Peyer's patch (tissue), 4 donors: ENCODE measurements at regions not wholly inside any gene's neighbourhood (a gene's known extent, or its start where the extent isn't known, plus 50 kb on each side); places are given as distances from the start of the nearest gene placed in this dataset.

Experiments
- DNase-seq, 3 donors: peaks; one replicate each; pipeline ENCODE4 v3.0.0-alpha.2; 2017 to 2019
- H3K27ac ChIP-seq, 4 donors: fragments of 200-600 bp; sonication (generic); one replicate each; pipeline ENCODE4 v1.5.1; 2016 to 2019
- H3K27me3 ChIP-seq, 2 donors: fragments of 200-600 bp; sonication (generic); one replicate each; pipeline ENCODE4 v1.5.1; 2019
- H3K36me3 ChIP-seq, 3 donors: fragments of 200-600 bp; sonication (generic); one replicate each; pipeline ENCODE4 v1.5.1; 2016 to 2019
- H3K4me1 ChIP-seq, 4 donors: fragments of 200-600 bp; sonication (generic); one replicate each; pipeline ENCODE4 v1.5.1; 2016 to 2019
- H3K4me3 ChIP-seq, 4 donors: fragments of 200-600 bp; sonication (generic); 1 replicate in 3 of 4; 2 replicates in 1 of 4; pipeline ENCODE4 v1.5.1; 2016 to 2019; ENCODE audit warnings: mild to moderate bottlenecking in 1 of 4
- H3K9me3 ChIP-seq, 4 donors: fragments of 200-600 bp; sonication (generic); one replicate each; pipeline ENCODE4 v1.5.1; 2016 to 2019; ENCODE audit warnings: mild to moderate bottlenecking in 1 of 4
- POLR2A ChIP-seq, 2 donors: fragments of 450-650 bp; IDR thresholded peaks; one replicate each; pipeline ENCODE4 v1.5.1; 2017; ENCODE audit warnings: antibody characterized with exemption in 2 of 2, mild to moderate bottlenecking in 2 of 2, moderate library complexity in 2 of 2
- TF ChIP-seq, protein P1 (sequence below), 6 experiments: fragments of 450-650 bp in 4 of 6; fragments of 200-600 bp in 2 of 6; sonication (generic) in 1 of 6; IDR thresholded peaks; one replicate each; pipeline ENCODE4 v1.5.1; 2017 to 2019; ENCODE audit warnings: antibody characterized with exemption in 6 of 6, mild to moderate bottlenecking in 3 of 6, moderate library complexity in 1 of 6

DNA sequence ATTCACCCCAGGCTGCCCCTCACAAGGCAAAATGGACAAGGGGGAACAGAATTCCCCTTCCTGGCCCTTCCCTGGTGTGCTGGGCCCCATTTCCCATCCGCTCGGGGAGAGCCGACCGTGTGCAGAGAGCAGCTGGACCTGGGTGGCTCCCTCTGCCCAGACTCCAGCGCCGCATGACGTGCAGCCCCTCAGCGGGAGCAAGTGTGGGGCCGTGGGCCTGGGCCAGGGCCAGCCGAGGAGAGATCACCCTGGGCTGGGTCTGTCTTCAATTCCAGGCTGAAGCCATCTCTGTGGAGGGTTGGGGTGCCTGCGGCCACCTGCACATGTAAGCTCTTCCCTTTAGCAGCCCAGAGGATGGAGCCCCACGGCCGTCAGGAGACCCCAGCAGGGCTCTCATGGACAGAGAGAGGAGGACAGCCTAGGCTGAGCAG, 241.8 kb downstream of the TTLL2 start:
- TF ChIP-seq, protein P1, sequence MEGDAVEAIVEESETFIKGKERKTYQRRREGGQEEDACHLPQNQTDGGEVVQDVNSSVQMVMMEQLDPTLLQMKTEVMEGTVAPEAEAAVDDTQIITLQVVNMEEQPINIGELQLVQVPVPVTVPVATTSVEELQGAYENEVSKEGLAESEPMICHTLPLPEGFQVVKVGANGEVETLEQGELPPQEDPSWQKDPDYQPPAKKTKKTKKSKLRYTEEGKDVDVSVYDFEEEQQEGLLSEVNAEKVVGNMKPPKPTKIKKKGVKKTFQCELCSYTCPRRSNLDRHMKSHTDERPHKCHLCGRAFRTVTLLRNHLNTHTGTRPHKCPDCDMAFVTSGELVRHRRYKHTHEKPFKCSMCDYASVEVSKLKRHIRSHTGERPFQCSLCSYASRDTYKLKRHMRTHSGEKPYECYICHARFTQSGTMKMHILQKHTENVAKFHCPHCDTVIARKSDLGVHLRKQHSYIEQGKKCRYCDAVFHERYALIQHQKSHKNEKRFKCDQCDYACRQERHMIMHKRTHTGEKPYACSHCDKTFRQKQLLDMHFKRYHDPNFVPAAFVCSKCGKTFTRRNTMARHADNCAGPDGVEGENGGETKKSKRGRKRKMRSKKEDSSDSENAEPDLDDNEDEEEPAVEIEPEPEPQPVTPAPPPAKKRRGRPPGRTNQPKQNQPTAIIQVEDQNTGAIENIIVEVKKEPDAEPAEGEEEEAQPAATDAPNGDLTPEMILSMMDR (IDR thresholded peaks at IDR 0.05) = no peak
- Histone ChIP-seq H3K9me3 (no peaks in the 10 kb centered on the region), H3K27ac (no peak overlapping the region), H3K4me3 (no peak overlapping the region), H3K27me3 (no peaks in the 10 kb centered on the region), H3K4me1 (peaks cover 0 to 5% (median 0%) of the 10 kb centered on the region in 4 donors), H3K36me3 (no peaks in the 10 kb centered on the region)
- DNase-seq = peak in 2 of 3 donors; percentile 5 to 48

DNA sequence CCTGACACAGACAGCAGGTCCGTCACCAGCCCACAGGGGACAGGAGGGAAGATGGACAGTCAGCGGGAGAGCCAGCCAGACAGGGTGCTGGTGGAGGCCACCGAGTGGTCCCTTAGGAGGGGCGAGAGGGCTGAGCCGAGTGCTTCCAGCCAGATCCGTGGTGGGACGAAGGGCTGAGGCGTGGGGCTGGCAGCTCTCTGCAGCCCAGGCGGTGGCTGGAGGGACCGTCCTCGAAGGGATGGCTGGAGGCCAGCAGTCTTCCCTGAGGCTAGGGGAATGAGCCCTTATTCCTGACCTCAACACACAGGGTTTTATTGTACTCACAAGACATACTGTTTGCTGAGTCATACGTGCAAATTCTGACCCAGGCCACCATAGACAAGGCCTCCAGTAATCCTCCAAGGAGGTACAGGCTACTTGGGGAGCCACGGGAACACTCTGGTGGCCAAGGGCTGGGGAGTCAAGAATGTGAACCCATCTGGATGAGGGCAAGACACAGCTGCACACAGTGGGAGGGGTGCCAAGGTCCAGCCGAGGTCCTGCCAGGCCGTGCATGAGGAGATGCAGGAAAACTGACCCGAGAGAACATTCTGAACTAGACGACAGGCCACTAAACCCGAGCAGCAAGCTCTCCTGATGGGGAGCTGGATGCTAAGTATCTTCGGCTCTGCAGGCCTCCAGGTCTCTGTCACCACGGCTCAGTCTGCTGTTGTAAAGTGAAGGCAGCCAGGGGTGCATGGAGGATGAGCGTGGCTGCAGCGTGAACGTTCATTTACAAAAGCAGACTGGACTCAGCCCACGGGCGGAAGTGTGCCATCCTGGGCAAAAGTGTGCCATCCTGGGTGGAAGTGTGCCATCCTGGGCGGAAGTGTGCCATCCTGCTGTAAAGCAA, 242.5 kb downstream of the TTLL2 start:
- peaks cover 0 to 5% (median 0%) of the 10 kb centered on the region in 4 donors for H3K4me1 ChIP-seq
- no peaks in the 10 kb centered on the region for H3K36me3 ChIP-seq
- no peak overlapping the region for H3K27ac ChIP-seq
- no peaks in the 10 kb centered on the region for H3K27me3 ChIP-seq
- H3K9me3 ChIP-seq = no peaks in the 10 kb centered on the region
- H3K4me3 ChIP-seq = no peak overlapping the region
- TF ChIP-seq POLR2A (IDR thresholded peaks at IDR 0.05) = no peak
- peak in 2 of 3 donors; percentile 3 to 44 for DNase-seq

DNA sequence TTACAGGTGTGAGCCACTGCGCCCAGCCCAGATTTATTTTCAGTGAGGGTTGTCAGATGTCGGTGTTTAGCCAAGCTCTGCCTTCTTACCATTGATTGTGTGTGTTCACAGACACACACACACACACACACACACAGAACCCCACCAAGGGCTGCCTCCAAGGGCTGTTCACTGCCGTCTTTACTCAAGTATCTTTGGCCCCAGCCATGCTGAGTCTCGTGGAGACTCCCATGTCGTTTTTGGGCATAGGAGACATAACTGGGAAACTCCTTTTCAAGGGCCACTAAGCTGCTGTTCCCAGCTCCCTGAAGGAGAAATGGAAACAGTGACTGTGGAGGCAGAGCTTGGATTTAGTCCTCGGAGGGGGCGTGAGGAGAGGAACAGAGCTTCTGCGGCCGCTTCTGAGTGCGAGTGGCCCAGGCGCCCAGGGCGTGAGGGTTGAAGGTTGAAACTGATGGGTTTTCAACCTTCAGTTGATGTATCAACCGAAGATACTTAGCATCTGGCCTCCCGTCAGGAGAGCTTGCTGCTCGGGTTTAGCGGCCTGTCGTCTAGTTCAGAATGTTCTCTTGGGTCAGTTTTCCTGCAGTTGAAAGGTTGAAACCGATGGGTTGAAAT, 243.6 kb downstream of the TTLL2 start:
- no peaks in the 10 kb centered on the region for H3K36me3 ChIP-seq
- H3K9me3 ChIP-seq = no peaks in the 10 kb centered on the region
- H3K27ac ChIP-seq = no peak overlapping the region
- TF ChIP-seq, protein P1 (IDR thresholded peaks at IDR 0.05) = no peak
- no peak for TF ChIP-seq POLR2A (IDR thresholded peaks at IDR 0.05)
- H3K4me3 ChIP-seq = no peak overlapping the region
- DNase-seq = peak in 1 of 3 donors; percentile 12
- no peaks in the 10 kb centered on the region for H3K27me3 ChIP-seq
- H3K4me1 ChIP-seq = peaks cover 0 to 5% (median 0%) of the 10 kb centered on the region in 4 donors

DNA sequence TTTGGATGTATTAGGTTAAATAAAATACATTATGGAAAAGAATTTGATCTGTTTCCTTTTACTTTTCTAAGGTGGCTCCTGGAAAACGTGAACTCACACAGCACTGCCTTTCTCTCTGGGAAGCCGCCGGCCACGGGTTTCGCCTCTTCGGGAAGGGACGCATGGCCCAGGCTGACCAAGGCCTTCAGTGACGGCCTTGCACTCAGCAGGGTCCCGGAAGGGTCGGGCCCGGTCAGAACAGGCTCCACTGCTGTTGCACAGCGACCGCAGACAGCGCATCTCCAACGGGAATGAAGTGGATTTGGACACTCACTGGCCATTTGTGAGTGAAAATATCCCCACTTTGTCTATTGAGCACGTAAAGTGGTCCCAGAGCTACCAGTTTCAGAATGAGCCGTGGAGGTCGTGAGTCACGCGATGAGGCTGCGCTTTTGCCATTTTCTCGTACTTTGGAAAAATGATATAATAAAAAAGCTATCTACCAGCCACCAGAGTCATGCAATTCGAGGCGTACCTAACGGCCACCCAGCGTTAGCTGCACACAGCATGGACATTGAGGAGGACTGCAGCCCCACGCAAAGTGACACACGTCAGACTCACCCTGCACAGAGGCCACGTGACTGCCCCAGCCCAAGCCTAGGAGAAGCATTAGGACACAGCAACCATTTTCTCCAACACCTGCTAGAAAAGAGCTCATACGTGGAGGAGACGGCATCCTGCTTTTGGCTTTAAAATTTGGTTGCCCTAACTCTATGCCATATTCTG, 244.3 kb downstream of the TTLL2 start:
- H3K27ac ChIP-seq = no peak overlapping the region
- peaks cover 0 to 5% (median 0%) of the 10 kb centered on the region in 4 donors for H3K4me1 ChIP-seq
- H3K4me3 ChIP-seq = no peak overlapping the region
- H3K27me3 ChIP-seq = no peaks in the 10 kb centered on the region
- no peaks in the 10 kb centered on the region for H3K36me3 ChIP-seq
- TF ChIP-seq, protein P1 (IDR thresholded peaks at IDR 0.05) = no peak
- no peak for TF ChIP-seq POLR2A (IDR thresholded peaks at IDR 0.05)
- H3K9me3 ChIP-seq = no peaks in the 10 kb centered on the region
- no peak for DNase-seq

DNA sequence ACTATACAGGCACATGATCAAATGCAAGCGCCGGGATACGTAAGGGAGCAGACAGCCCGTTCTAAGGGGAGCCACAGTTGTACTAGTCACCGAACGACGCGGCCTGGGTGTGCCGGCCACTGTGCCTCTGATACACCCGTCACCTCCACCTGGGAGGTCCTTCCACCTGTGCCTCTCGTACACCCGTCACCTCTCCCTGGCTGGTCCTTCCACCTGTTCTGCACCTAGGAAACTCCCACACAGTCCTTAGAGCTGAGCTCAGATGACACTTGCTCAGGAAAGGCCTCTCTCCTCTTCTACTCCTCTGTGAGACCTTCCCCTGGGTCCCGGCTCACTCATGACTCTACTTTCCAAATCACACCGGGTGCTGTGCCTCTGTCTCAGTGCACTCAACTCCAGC, 245.0 kb downstream of the TTLL2 start:
- H3K4me3 ChIP-seq = no peak overlapping the region
- H3K36me3 ChIP-seq = no peaks in the 10 kb centered on the region
- no peaks in the 10 kb centered on the region for H3K27me3 ChIP-seq
- no peak for TF ChIP-seq POLR2A (IDR thresholded peaks at IDR 0.05)
- TF ChIP-seq, protein P1 (IDR thresholded peaks at IDR 0.05) = no peak
- peak in 1 of 3 donors; percentile 1 for DNase-seq
- no peaks in the 10 kb centered on the region for H3K9me3 ChIP-seq
- peaks cover 0 to 5% (median 0%) of the 10 kb centered on the region in 4 donors for H3K4me1 ChIP-seq
- no peak overlapping the region for H3K27ac ChIP-seq
